ENCODE measurements at regions not wholly inside any gene's neighbourhood (a gene's known extent, or its start where the extent isn't known, plus 50 kb on each side); places are given as distances from the start of the nearest gene placed in this dataset.

GRCh38 chr14:89600950-89601826 is 184.2 kb upstream of the FOXN3 start:
- ChIA-PET CTCF (no interaction called here), POLR2A (no interaction called here)
- no CpG with 5 or more reads among the region's 3 CpGs for WGBS (ENCODE audit: insufficient coverage)
- H3K79me2 ChIP-seq (ENCODE audit: control insufficient read depth, insufficient read depth, low read length) = peaks cover 68% of the 10 kb centered on the region
- DNase-seq (no peak), ATAC-seq (ENCODE audit: low read depth) (no peak)
- no peaks in the 10 kb centered on the region for H3K27me3 ChIP-seq (replicated peaks in 1 of 4; ENCODE audit: control extremely low read depth in 1 of 4, control insufficient read depth in 3 of 4, insufficient read depth in 4 of 4, low read length in 3 of 4)
- peaks cover 10% of the 10 kb centered on the region for H3K9me3 Mint-ChIP-seq (ENCODE audit: insufficient read depth)
- H2AFZ ChIP-seq (ENCODE audit: insufficient read depth, low read depth, low read length, poor library complexity, severe bottlenecking) = no peak overlapping the region
- no peak overlapping the region for H3K9ac ChIP-seq (ENCODE audit: low read length)
- H3K36me3 ChIP-seq (replicated peaks in 1 of 2; ENCODE audit: control extremely low read depth in 1 of 2, control insufficient read depth in 1 of 2, extremely low read depth in 1 of 2, insufficient read depth in 2 of 2, low read length in 1 of 2) = no peaks in the 10 kb centered on the region
- no peak for TF ChIP-seq EZH2 (IDR thresholded peaks at IDR 0.05; ENCODE audit: borderline replicate concordance, insufficient read depth, low read depth, low read length, poor library complexity, severe bottlenecking)
- TF ChIP-seq, protein P1, sequence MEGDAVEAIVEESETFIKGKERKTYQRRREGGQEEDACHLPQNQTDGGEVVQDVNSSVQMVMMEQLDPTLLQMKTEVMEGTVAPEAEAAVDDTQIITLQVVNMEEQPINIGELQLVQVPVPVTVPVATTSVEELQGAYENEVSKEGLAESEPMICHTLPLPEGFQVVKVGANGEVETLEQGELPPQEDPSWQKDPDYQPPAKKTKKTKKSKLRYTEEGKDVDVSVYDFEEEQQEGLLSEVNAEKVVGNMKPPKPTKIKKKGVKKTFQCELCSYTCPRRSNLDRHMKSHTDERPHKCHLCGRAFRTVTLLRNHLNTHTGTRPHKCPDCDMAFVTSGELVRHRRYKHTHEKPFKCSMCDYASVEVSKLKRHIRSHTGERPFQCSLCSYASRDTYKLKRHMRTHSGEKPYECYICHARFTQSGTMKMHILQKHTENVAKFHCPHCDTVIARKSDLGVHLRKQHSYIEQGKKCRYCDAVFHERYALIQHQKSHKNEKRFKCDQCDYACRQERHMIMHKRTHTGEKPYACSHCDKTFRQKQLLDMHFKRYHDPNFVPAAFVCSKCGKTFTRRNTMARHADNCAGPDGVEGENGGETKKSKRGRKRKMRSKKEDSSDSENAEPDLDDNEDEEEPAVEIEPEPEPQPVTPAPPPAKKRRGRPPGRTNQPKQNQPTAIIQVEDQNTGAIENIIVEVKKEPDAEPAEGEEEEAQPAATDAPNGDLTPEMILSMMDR (IDR thresholded peaks at IDR 0.05) = no peak
- no peak overlapping the region for H3K4me3 ChIP-seq (ENCODE audit: control extremely low read depth in 1 of 5, extremely low read depth in 1 of 5, insufficient read depth in 1 of 5, low read depth in 2 of 5, low read length in 4 of 5)
- no peak overlapping the region for H3K27ac ChIP-seq (ENCODE audit: low read length in 2 of 2)
- H3K4me1 Mint-ChIP-seq = peaks cover 17% of the 10 kb centered on the region
- no peak overlapping the region for H3K4me2 ChIP-seq (replicated peaks; ENCODE audit: low read depth, low read length, poor library complexity, severe bottlenecking)
- H3K27me3 Mint-ChIP-seq = no peaks in the 10 kb centered on the region
- intact Hi-C loops (cut with micrococcal nuclease) = no loop called here
- H3K27ac Mint-ChIP-seq = no peak overlapping the region
- peaks cover 0 to 9% of the 10 kb centered on the region in 2 donors for H3K4me1 ChIP-seq (ENCODE audit: control insufficient read depth in 2 of 2, insufficient read depth in 2 of 2, low read length in 2 of 2)
- no peaks in the 10 kb centered on the region for H4K20me1 ChIP-seq (ENCODE audit: control insufficient read depth, insufficient read depth, low read length, poor library complexity, severe bottlenecking)
- no peak overlapping the region for H3K4me3 Mint-ChIP-seq
- peaks cover 8 to 39% (median 13%) of the 10 kb centered on the region in 3 donors for H3K9me3 ChIP-seq (ENCODE audit: control extremely low read depth in 1 of 3, control insufficient read depth in 2 of 3, insufficient read depth in 1 of 3, low read length in 2 of 3)

DNA sequence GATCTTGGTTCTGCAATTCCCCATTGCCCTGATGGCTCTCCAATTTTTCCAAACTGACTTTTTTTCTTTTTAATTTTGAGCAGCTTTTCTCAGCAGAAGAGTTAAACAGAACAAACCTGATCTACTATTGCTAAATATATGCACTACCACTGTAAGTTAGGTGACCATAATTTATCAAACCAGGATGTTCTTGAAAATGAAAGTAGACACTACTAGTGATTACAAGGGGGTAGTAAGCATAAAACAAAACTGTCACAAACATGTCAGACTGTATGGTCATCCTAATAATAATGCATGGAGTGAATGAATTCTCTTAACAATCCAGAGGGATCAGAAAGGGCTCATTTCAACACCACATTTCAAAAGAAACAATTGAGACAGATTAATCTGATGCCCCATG is 183.0 kb upstream of the FOXN3 start:
- no peak overlapping the region for H2AFZ ChIP-seq (ENCODE audit: insufficient read depth, low read depth, low read length, poor library complexity, severe bottlenecking)
- no peak overlapping the region for H3K4me3 ChIP-seq (ENCODE audit: control extremely low read depth in 1 of 5, extremely low read depth in 1 of 5, insufficient read depth in 1 of 5, low read depth in 2 of 5, low read length in 4 of 5)
- Mint-ChIP-seq H3K27ac (no peak overlapping the region), H3K4me1 (peaks cover 17% of the 10 kb centered on the region), H3K4me3 (no peak overlapping the region), H3K9me3 (ENCODE audit: insufficient read depth) (peaks cover 10% of the 10 kb centered on the region), H3K27me3 (no peaks in the 10 kb centered on the region)
- no peak overlapping the region for H3K27ac ChIP-seq (ENCODE audit: low read length in 2 of 2)
- DNase-seq (no peak), ATAC-seq (ENCODE audit: low read depth) (no peak)
- intact Hi-C loops (cut with micrococcal nuclease) = no loop called here
- no peaks in the 10 kb centered on the region for H3K27me3 ChIP-seq (replicated peaks in 1 of 4; ENCODE audit: control extremely low read depth in 1 of 4, control insufficient read depth in 3 of 4, insufficient read depth in 4 of 4, low read length in 3 of 4)
- CTCF ChIA-PET = no interaction called here
- peaks cover 0 to 9% of the 10 kb centered on the region in 2 donors for H3K4me1 ChIP-seq (ENCODE audit: control insufficient read depth in 2 of 2, insufficient read depth in 2 of 2, low read length in 2 of 2)
- TF ChIP-seq EZH2 (IDR thresholded peaks at IDR 0.05; ENCODE audit: borderline replicate concordance, insufficient read depth, low read depth, low read length, poor library complexity, severe bottlenecking) = no peak
- TF ChIP-seq, protein P1 (IDR thresholded peaks at IDR 0.05) = no peak
- H3K79me2 ChIP-seq (ENCODE audit: control insufficient read depth, insufficient read depth, low read length) = peaks cover 59% of the 10 kb centered on the region
- H3K9me3 ChIP-seq (ENCODE audit: control extremely low read depth in 1 of 3, control insufficient read depth in 2 of 3, insufficient read depth in 1 of 3, low read length in 2 of 3) = peaks cover 12 to 36% (median 14%) of the 10 kb centered on the region in 3 donors
- POLR2A ChIA-PET = no interaction called here
- H3K4me2 ChIP-seq (replicated peaks; ENCODE audit: low read depth, low read length, poor library complexity, severe bottlenecking) = no peak overlapping the region
- no peaks in the 10 kb centered on the region for H3K36me3 ChIP-seq (replicated peaks in 1 of 2; ENCODE audit: control extremely low read depth in 1 of 2, control insufficient read depth in 1 of 2, extremely low read depth in 1 of 2, insufficient read depth in 2 of 2, low read length in 1 of 2)
- no peaks in the 10 kb centered on the region for H4K20me1 ChIP-seq (ENCODE audit: control insufficient read depth, insufficient read depth, low read length, poor library complexity, severe bottlenecking)
- H3K9ac ChIP-seq (ENCODE audit: low read length) = no peak overlapping the region

All from B cell (primary cell).